Parathyroid adenoma (tissue), 2 donors: ENCODE measurements at regions not wholly inside any gene's neighbourhood (a gene's known extent, or its start where the extent isn't known, plus 50 kb on each side); places are given as distances from the start of the nearest gene placed in this dataset.

Experiments
- H2AFZ ChIP-seq: fragments of 300-600 bp; sonication (generic); one replicate; pipeline ENCODE4 v1.7.0; 2017; ENCODE audit warnings: antibody characterized with exemption, mild to moderate bottlenecking
- H3K27ac ChIP-seq: fragments of 300-600 bp; sonication (generic); one replicate; pipeline ENCODE4 v1.7.0; 2017
- H3K27me3 ChIP-seq: fragments of 300-600 bp; sonication (generic); one replicate; pipeline ENCODE4 v1.7.0; 2017; ENCODE audit warnings: low read length; ENCODE audit not compliant: control insufficient read depth, insufficient read depth
- H3K36me3 ChIP-seq: fragments of 300-600 bp; sonication (generic); one replicate; pipeline ENCODE4 v1.7.0; 2017; ENCODE audit warnings: low read length; ENCODE audit not compliant: control insufficient read depth, insufficient read depth
- H3K4me1 ChIP-seq: fragments of 300-600 bp; sonication (generic); one replicate; pipeline ENCODE4 v1.7.0; 2017; ENCODE audit warnings: control low read depth
- H3K4me2 ChIP-seq: fragments of 300-600 bp; sonication (generic); one replicate; pipeline ENCODE4 v1.7.0; 2017; ENCODE audit warnings: low read length
- H3K4me3 ChIP-seq: fragments of 300-600 bp; sonication (generic); one replicate; pipeline ENCODE4 v1.7.0; 2017; ENCODE audit warnings: low read depth, low read length
- H3K79me2 ChIP-seq: fragments of 300-600 bp; sonication (generic); one replicate; pipeline ENCODE4 v1.7.0; 2017; ENCODE audit warnings: control low read depth
- H3K9ac ChIP-seq: fragments of 300-600 bp; sonication (generic); one replicate; pipeline ENCODE4 v1.7.0; 2017; ENCODE audit warnings: mild to moderate bottlenecking
- H3K9me3 ChIP-seq: fragments of 300-600 bp; sonication (generic); one replicate; pipeline ENCODE4 v1.7.0; 2017; ENCODE audit warnings: low read length; ENCODE audit not compliant: control insufficient read depth
- CTCF ChIP-seq: fragments of 300-600 bp; sonication (generic); IDR thresholded peaks from one replicate; pipeline ENCODE4 v1.7.0; 2017; ENCODE audit warnings: antibody characterized with exemption, mild to moderate bottlenecking
- donor health status: primary hyperparathyroidism.

- Histone ChIP-seq H2AFZ (no peak overlapping the region), H3K9ac (no peak overlapping the region), H3K4me3 (no peak overlapping the region), H3K27ac (no peak overlapping the region), H3K27me3 (no peaks in the 10 kb centered on the region), H3K4me1 (no peaks in the 10 kb centered on the region), H3K9me3 (no peaks in the 10 kb centered on the region), H3K36me3 (no peaks in the 10 kb centered on the region), H3K79me2 (no peaks in the 10 kb centered on the region), H3K4me2 (no peak overlapping the region)
- TF ChIP-seq CTCF = no peak
Measured at GRCh38 chr11:103849366-103849765, 187.1 kb upstream of the DDI1 start.

GRCh38 chr11:103850419-103851165 lies 185.8 kb upstream of the DDI1 start:
- Histone ChIP-seq H3K4me1 (no peaks in the 10 kb centered on the region), H3K4me3 (no peak overlapping the region), H3K4me2 (no peak overlapping the region), H3K9ac (no peak overlapping the region), H2AFZ (no peak overlapping the region), H3K36me3 (no peaks in the 10 kb centered on the region), H3K27me3 (no peaks in the 10 kb centered on the region), H3K9me3 (no peaks in the 10 kb centered on the region), H3K27ac (no peak overlapping the region), H3K79me2 (no peaks in the 10 kb centered on the region)
- TF ChIP-seq CTCF = no peak

GRCh38 chr11:103851166-103851651 lies 185.2 kb upstream of the DDI1 start:
- H3K36me3 ChIP-seq = no peaks in the 10 kb centered on the region
- no peak overlapping the region for H3K4me2 ChIP-seq
- H2AFZ ChIP-seq = no peak overlapping the region
- H3K9me3 ChIP-seq = no peaks in the 10 kb centered on the region
- no peak for TF ChIP-seq CTCF
- H3K79me2 ChIP-seq = no peaks in the 10 kb centered on the region
- H3K4me3 ChIP-seq = no peak overlapping the region
- no peak overlapping the region for H3K9ac ChIP-seq
- no peak overlapping the region for H3K27ac ChIP-seq
- no peaks in the 10 kb centered on the region for H3K4me1 ChIP-seq
- no peaks in the 10 kb centered on the region for H3K27me3 ChIP-seq
